HG03571 (cell line): ENCODE measurements at regions not wholly inside any gene's neighbourhood (a gene's known extent, or its start where the extent isn't known, plus 50 kb on each side); places are given as distances from the start of the nearest gene placed in this dataset.

Experiments
- ATAC-seq: cut with Tn5 transposase; IDR thresholded peaks from one replicate; pipeline ENCODE4 v1.9.1; 2021; ENCODE audit not compliant: unreplicated experiment

- ATAC-seq: no peak
These were observed 54.6 kb downstream of the ARL4A start for GRCh38 chr7:12741951-12742575.

- ATAC-seq: no peak
These were observed 58.8 kb downstream of the ARL4A start for GRCh38 chr7:12746211-12746610.

GRCh38 chr7:12747687-12748306, 60.4 kb downstream of the ARL4A start:
- ATAC-seq: no peak

GRCh38 chr7:12749069-12749468, 61.6 kb downstream of the ARL4A start:
- ATAC-seq: no peak

GRCh38 chr7:12749746-12750145, 62.3 kb downstream of the ARL4A start:
- no peak for ATAC-seq

- ATAC-seq: no peak
These were observed 64.3 kb downstream of the ARL4A start for GRCh38 chr7:12751764-12752163.

DNA sequence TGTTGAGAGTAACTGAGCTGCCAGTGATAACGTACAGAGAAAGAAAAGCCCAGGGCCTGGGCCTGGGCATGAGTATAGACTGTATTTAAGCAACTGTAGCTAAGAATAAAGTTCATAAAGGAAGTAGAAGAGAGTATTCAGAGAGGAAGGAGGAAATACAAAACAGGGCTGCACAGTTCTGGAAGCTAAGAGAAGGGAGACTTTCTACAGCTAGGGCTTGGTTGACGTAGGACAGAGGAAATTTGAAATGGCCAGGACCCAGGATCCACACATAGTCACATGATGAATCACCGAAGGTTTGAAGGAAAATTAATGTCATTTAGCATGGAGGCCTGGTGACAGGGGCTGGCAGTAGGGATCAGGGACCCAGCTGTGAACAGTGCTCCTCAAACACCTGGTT, 66.7 kb downstream of the ARL4A start:
- ATAC-seq: no peak

DNA sequence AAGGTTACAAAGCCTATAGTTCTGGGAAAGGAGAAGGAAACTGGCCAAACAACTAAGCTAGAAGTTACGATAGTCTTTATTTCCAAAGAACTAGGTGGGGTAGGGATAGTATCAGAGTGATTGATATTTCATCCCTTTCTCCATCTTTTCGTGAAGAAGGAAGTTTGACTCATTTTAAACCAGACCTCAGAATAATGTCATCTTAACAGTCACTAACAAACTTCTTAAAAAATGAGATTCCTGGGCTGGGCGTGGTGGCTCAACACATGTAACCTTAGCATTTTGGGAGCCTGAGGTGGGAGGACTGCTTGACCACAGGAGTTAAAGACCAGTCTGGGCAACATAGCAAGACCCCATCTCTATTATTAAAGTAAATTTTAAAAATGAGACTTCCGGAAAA, 69.4 kb downstream of the ARL4A start:
- ATAC-seq: no peak

DNA sequence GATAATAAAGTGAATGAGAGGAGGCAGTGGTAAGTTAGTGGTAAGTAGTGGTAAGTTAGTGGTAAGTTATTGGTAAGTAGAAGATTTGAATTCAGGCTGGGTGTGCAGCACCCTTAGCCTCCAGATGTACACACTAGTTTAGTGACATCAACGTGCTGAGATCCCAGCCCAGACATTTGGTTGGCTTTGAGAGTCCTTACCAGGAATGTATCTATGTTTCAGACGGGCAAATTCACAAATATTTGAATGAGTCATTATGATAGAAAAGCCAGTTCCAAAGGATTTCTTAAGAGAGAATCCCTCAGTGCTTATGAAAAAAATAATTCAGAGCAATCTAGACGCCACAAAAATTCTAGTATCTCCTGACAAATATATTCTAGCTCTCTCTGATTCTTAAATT, 70.0 kb downstream of the ARL4A start:
- no peak for ATAC-seq

DNA sequence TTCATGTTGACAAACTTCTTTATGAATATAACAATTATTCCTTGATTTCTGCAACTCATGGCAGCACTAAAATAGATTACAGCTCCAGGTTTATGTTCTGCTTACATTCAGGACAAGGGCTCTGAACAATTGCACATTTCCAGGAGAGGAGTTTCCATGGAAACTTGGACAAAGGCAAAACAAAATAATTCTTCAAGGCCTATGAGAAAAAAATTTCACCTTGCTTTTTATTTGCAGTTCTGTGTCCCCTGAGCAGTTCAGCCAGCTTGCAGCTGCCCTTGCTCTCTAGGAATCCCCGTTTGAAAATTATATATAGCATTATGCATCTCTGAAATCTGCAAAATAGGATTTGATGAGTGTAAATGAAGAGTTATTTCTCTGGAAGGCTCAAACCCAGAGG, 71.7 kb downstream of the ARL4A start:
- ATAC-seq: no peak

DNA sequence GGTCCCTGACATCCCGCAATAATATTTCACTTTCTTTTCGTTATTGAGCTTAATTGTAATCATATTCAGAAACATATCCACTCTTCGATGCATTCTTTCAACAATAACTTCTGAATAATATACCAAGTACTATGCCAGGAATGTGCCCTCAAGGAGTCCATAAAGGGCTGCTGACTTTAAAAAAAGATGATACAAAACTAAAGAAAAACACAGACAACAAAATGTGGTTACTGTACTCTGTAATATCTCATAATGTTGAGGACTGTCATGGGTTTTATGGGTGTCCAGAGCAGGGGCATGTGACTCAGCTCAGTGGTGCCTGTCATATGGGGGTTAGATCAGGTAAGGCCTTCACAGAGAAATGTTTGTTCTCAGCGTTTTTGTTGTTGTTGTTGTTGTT, 73.7 kb downstream of the ARL4A start:
- ATAC-seq: no peak

- ATAC-seq: no peak
These were observed 74.3 kb downstream of the ARL4A start for GRCh38 chr7:12761691-12762090.

DNA sequence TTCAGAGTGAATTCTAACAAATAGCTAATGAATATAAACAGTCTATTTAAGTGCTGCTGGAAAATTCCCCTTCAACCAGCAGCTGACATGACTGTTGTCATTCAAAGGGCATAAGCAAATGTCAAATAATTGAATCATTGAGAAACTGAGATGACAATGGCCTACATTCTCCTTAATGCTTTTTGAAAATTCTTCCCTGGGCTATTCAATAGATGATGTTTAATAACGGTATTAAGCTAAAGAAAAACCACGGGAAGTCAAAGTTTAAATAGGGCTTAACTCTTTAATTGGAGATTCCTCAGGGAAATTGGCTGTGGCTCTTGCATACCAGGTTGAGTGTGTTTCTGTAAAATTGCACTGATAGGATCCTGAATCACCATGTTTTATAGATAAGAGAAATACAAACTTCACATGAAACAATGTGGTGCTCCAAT, 77.0 kb downstream of the ARL4A start:
- ATAC-seq: no peak

DNA sequence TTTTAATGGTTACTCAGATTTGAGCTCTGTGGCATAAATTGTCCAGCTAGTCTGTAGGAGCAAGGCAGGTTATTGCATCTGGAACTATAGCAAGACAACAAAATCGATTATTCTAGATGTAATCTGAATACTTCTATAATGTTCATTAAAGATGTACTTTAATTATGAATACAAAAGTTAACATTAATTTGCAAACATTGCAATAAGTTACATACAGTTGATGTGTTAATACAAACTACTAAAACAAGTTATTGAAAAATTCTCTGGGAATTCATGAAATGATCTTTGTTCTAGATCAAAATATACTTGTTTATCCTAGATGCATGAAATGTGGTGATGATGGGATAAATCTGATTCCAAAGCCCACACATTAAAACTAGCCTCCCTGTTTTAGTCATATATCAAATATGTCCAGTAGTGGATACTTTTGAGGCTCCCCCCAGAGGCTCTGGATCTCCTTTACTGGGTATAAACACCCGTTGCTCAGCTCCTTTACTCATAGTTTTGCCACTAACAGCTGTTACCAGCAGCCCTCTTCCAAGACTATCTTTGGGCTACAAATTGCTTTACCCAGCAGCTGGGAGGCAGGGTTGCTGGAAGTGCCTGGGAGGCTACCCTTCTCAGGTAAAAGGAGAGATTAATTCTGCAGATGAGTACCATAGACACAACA, 78.1 kb downstream of the ARL4A start:
- no peak for ATAC-seq

DNA sequence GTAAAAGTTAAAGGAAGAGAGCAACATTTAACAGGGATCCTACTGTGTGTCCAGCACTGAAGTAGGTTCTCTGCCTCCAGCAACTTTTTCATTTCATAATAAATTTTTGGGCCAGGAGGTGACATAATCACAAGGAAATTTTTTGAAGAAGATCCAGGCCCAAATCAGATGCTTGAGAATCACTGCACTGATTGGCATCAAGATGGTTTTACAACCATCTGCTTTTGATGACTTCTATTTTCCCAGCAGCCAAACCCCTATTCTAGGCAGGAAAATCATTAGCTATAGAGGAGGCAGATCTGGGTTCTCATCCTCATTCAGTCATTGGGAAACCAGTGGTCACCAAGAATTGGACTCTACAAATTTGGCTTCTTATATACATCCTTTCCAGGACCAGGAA, 79.0 kb downstream of the ARL4A start:
- no peak for ATAC-seq

GRCh38 chr7:12768948-12769347, 81.5 kb downstream of the ARL4A start:
- no peak for ATAC-seq

GRCh38 chr7:12769444-12769843, 82.0 kb downstream of the ARL4A start:
- no peak for ATAC-seq

DNA sequence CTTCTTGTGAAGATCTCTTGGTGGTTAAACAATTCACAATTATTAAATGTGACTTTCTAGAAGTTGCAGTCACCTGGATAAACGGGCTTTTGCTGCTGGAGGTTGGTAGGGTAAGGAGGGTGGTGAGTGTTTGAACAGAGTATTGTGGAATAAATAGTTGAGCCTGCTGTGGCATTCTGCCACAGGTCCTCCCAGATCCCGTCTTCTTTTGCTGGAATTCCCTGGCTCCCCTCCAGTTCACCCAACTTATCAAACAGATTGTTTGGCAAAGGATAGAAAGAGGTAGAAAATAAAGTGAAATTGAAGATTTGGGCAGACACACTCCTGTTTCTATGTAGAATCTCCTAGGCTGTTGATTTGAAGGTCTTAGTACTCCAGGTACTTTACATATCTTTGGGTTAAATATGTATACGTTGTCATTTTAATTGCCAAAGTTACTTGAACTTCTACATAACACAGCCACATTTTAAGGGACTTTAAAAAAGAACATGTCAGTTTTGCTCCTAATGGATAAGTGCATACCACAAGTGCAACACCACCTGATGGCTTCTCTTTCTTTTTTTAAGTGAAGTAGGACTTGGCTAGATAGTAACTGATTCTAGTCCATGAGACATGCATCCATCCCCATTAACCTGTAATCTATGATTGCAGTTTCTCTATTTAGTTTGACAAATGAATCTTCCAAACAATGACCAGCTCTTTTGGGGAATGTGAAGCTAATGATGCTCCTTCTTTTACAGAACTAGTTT, 83.0 kb downstream of the ARL4A start:
- no peak for ATAC-seq

- no peak for ATAC-seq
These were observed 84.0 kb downstream of the ARL4A start for GRCh38 chr7:12771378-12771877.

DNA sequence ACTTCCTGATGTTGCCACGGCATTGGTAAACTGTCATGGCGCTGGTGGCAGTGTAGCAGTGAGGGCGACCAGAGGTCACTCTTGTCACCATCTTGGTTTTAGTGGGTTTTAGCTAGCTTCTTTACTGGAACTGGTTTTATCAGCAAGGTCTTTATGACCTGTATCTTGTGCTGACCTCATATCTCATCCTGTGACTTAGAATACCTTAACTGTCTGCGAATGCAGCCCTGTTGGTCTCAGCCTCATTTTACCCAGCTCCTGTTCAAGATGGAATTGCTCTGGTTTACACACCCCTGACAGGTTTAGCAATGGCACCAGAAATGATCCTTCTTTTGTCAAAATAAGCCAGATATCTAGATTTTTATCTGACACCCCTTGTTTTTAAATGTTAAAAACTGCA, 85.3 kb downstream of the ARL4A start:
- ATAC-seq: no peak

GRCh38 chr7:12777257-12777656, 89.8 kb downstream of the ARL4A start:
- no peak for ATAC-seq

DNA sequence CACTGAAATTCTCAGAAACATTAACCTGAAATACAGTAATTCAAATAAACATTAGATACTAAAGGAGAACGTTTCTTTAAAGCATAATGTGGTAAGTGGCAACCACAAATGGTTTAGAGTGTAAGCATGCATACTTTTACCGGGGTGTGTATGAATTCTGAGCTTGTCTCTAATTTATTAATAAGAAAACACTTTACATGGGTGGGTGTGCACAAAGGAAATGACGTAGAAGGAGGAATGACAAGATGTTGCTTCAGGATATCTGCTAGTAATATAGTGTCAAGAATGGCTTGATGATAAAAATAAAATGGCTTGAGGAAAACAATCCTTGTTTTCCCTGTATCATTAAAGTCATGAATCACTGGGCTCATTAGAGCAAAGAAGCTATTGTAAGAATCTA, 92.5 kb downstream of the ARL4A start:
- ATAC-seq: no peak
